ENCODE measurements at regions not wholly inside any gene's neighbourhood (a gene's known extent, or its start where the extent isn't known, plus 50 kb on each side); places are given as distances from the start of the nearest gene placed in this dataset.

DNA sequence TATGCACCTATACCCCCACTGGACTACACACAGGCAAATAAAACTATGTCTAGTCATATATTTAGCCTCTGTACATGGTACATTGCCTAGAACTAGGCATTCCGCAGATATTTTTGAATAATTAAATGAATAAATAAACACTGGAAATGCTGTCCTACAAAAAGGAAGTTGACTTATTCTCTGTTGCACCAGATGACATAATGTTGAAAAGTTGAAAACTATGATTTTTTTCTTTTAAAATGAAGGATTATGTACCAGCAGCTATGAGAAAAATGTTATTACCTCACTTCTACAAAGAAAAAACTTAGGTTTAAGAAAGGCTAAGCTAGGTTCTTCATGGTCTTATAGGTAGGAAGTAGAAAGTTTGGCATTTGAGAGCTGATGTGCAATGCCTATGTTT is 856.6 kb downstream of the METTL15 start:
- H3K4me1 ChIP-seq (ENCODE audit: control insufficient read depth, insufficient read depth, low read length, poor library complexity, severe bottlenecking): no peaks in the 10 kb centered on the region
- no peaks in the 10 kb centered on the region for H3K4me1 Mint-ChIP-seq
- H3K9me3 ChIP-seq (ENCODE audit: control insufficient read depth in 2 of 2, low read length in 2 of 2): no peaks in the 10 kb centered on the region
- no peak overlapping the region for H3K4me3 ChIP-seq (ENCODE audit: low read depth, low read length)
- H3K27me3 Mint-ChIP-seq: no peaks in the 10 kb centered on the region
- H3K36me3 ChIP-seq (ENCODE audit: control insufficient read depth, insufficient read depth, low read length): no peaks in the 10 kb centered on the region
- peaks cover 0 to 17% (median 3%) of the 10 kb centered on the region in 7 donors for H3K9me3 Mint-ChIP-seq
- no peaks in the 10 kb centered on the region for H3K36me3 Mint-ChIP-seq
- no peaks in the 10 kb centered on the region for H3K27me3 ChIP-seq (ENCODE audit: control insufficient read depth, insufficient read depth, low read length)
- no peak overlapping the region for H3K4me3 Mint-ChIP-seq
- ATAC-seq (ENCODE audit: low read depth in 2 of 2): no peak
- no peak overlapping the region for H3K27ac Mint-ChIP-seq
- H3K27ac ChIP-seq (ENCODE audit: insufficient read depth, low read length, poor library complexity, severe bottlenecking): no peak overlapping the region
- DNase-seq: no peak

DNA sequence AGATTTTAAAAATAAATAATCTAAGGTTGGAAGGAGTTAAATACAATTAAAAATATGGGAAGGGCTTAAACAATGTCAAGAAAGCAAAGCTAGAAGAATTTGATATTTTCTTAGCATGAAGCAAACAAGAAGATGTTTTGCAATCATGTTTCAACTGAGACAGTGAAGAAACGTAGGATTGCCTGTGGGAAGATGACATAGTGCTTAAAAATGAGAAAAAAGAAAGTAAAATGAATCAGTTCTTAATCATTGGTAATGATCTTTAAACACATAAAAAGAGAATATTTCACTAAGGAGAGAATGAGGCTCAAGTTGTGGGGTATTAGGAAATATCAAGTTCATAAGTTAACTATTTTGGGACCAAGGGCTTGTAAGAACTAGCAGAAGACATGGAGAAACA is 855.0 kb downstream of the METTL15 start:
- no peaks in the 10 kb centered on the region for H3K4me1 ChIP-seq (ENCODE audit: control insufficient read depth, insufficient read depth, low read length, poor library complexity, severe bottlenecking)
- no peaks in the 10 kb centered on the region for H3K27me3 Mint-ChIP-seq
- H3K4me1 Mint-ChIP-seq: no peaks in the 10 kb centered on the region
- no peaks in the 10 kb centered on the region for H3K9me3 ChIP-seq (ENCODE audit: control insufficient read depth in 2 of 2, low read length in 2 of 2)
- H3K36me3 ChIP-seq (ENCODE audit: control insufficient read depth, insufficient read depth, low read length): no peaks in the 10 kb centered on the region
- no peak overlapping the region for H3K4me3 Mint-ChIP-seq
- DNase-seq: no peak
- no peaks in the 10 kb centered on the region for H3K36me3 Mint-ChIP-seq
- no peak overlapping the region for H3K4me3 ChIP-seq (ENCODE audit: low read depth, low read length)
- H3K27me3 ChIP-seq (ENCODE audit: control insufficient read depth, insufficient read depth, low read length): no peaks in the 10 kb centered on the region
- no peak overlapping the region for H3K27ac ChIP-seq (ENCODE audit: insufficient read depth, low read length, poor library complexity, severe bottlenecking)
- no peak overlapping the region for H3K27ac Mint-ChIP-seq
- peaks cover 0 to 24% (median 1%) of the 10 kb centered on the region in 7 donors for H3K9me3 Mint-ChIP-seq
- no peak for ATAC-seq (ENCODE audit: low read depth in 2 of 2)

DNA sequence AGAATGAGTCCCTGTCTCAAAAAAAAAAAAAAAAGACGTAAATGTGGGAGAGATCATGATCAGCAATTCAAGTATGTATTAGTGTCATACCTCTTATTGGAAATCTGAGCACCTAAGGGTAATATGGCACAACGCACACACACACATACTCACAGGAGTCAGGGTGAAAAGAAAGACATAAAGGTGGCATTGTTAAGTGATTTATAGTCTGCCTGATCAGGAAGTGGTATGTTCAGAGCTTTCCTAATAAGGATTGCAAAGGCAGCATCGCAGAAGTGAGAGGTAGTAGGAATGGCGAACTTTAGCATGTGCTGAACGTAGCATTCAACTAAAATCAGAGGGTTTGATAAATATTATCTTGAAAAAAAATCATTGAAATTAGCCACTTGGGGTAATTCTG is 854.3 kb downstream of the METTL15 start:
- H3K27me3 Mint-ChIP-seq: no peaks in the 10 kb centered on the region
- DNase-seq: no peak

DNA sequence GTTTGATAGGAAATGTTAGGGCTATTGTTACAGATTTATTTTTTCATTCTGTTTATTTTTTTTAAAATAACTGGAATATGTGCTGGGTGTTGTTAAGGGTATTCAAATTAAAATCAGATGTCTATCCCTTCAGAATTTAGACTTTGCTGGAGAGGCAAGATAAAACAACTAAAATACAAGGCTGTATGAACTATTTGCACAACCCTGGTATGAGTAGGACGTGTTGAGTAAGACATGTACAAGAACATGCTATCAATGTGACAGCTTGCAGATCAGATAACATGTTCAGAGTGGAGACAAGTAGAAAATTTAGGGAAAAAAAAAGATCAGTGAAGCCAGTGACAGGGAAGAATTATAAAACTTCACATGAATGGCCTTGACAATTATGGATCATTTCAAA is 853.5 kb downstream of the METTL15 start:
- Mint-ChIP-seq H3K36me3 (no peaks in the 10 kb centered on the region), H3K4me1 (no peaks in the 10 kb centered on the region), H3K9me3 (peaks cover 0 to 18% (median 0%) of the 10 kb centered on the region in 7 donors), H3K4me3 (no peak overlapping the region), H3K27ac (no peak overlapping the region), H3K27me3 (no peaks in the 10 kb centered on the region)
- H3K4me1 ChIP-seq (ENCODE audit: control insufficient read depth, insufficient read depth, low read length, poor library complexity, severe bottlenecking): no peaks in the 10 kb centered on the region
- H3K27ac ChIP-seq (ENCODE audit: insufficient read depth, low read length, poor library complexity, severe bottlenecking): no peak overlapping the region
- H3K36me3 ChIP-seq (ENCODE audit: control insufficient read depth, insufficient read depth, low read length): no peaks in the 10 kb centered on the region
- no peak overlapping the region for H3K4me3 ChIP-seq (ENCODE audit: low read depth, low read length)
- H3K27me3 ChIP-seq (ENCODE audit: control insufficient read depth, insufficient read depth, low read length): no peaks in the 10 kb centered on the region
- ATAC-seq (ENCODE audit: low read depth in 2 of 2) (no peak), DNase-seq (no peak)
- H3K9me3 ChIP-seq (ENCODE audit: control insufficient read depth in 2 of 2, low read length in 2 of 2): no peaks in the 10 kb centered on the region

More for the DNA sequence above, 854.3 kb downstream of the METTL15 start:
- Histone ChIP-seq H3K27me3 (ENCODE audit: control insufficient read depth, insufficient read depth, low read length) (no peaks in the 10 kb centered on the region), H3K36me3 (ENCODE audit: control insufficient read depth, insufficient read depth, low read length) (no peaks in the 10 kb centered on the region), H3K4me1 (ENCODE audit: control insufficient read depth, insufficient read depth, low read length, poor library complexity, severe bottlenecking) (no peaks in the 10 kb centered on the region), H3K4me3 (ENCODE audit: low read depth, low read length) (no peak overlapping the region), H3K9me3 (ENCODE audit: control insufficient read depth in 2 of 2, low read length in 2 of 2) (no peaks in the 10 kb centered on the region), H3K27ac (ENCODE audit: insufficient read depth, low read length, poor library complexity, severe bottlenecking) (no peak overlapping the region)
- ATAC-seq (ENCODE audit: low read depth in 2 of 2): no peak
- Mint-ChIP-seq H3K4me3 (no peak overlapping the region), H3K27ac (no peak overlapping the region), H3K36me3 (no peaks in the 10 kb centered on the region), H3K9me3 (peaks cover 0 to 20% (median 0%) of the 10 kb centered on the region in 7 donors), H3K4me1 (no peaks in the 10 kb centered on the region)

DNA sequence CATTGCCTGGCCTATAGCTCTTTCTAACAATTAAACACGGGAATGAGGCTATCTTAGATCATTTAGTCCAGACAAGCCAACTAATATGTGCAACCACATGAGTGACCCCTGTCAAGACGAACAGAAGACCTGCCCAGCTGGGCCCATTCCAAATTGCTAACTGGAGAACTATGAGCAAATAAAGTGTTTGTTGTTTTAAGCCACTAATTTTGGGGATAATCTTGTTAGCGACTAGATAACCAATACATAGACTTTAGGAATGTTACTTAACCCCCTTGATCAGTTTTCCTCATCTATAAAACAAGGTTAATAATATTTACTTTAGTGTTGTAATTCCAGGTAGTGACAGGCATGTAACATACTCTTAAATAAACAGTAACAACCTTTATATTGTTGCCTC is 848.3 kb downstream of the METTL15 start:
- Mint-ChIP-seq H3K9me3 (peaks cover 0 to 24% (median 0%) of the 10 kb centered on the region in 7 donors), H3K27me3 (no peaks in the 10 kb centered on the region), H3K4me3 (no peak overlapping the region), H3K4me1 (no peaks in the 10 kb centered on the region), H3K27ac (no peak overlapping the region), H3K36me3 (no peaks in the 10 kb centered on the region)
- no peak for ATAC-seq (ENCODE audit: low read depth in 2 of 2)
- Histone ChIP-seq H3K36me3 (ENCODE audit: control insufficient read depth, insufficient read depth, low read length) (no peaks in the 10 kb centered on the region), H3K27me3 (ENCODE audit: control insufficient read depth, insufficient read depth, low read length) (no peaks in the 10 kb centered on the region), H3K4me1 (ENCODE audit: control insufficient read depth, insufficient read depth, low read length, poor library complexity, severe bottlenecking) (no peaks in the 10 kb centered on the region), H3K4me3 (ENCODE audit: low read depth, low read length) (no peak overlapping the region), H3K27ac (ENCODE audit: insufficient read depth, low read length, poor library complexity, severe bottlenecking) (no peak overlapping the region), H3K9me3 (ENCODE audit: control insufficient read depth in 2 of 2, low read length in 2 of 2) (no peaks in the 10 kb centered on the region)
- no peak for DNase-seq

DNA sequence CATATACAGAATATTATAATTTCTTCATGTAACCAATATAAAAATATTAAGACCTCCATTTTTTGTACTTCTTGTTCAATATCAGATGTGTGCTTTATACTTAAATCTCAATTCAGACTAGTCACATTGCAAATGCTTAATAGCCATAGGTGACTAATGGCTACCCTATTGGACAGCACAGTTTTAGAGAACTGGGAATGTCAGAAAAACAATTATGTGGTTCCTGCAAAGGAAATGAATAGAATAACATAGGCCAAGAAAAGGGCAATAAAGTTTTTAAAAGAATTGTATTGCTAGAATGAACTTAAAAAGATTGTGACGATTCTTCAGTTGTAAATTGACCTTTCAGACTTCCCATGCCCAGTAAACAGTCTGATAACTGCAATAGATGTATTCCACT is 843.0 kb downstream of the METTL15 start:
- ATAC-seq (ENCODE audit: low read depth in 2 of 2) (no peak), DNase-seq (no peak)
- no peaks in the 10 kb centered on the region for H3K36me3 ChIP-seq (ENCODE audit: control insufficient read depth, insufficient read depth, low read length)
- Mint-ChIP-seq H3K4me1 (no peaks in the 10 kb centered on the region), H3K9me3 (peaks cover 1 to 8% (median 4%) of the 10 kb centered on the region in 7 donors), H3K4me3 (no peak overlapping the region), H3K27me3 (no peaks in the 10 kb centered on the region), H3K27ac (no peak overlapping the region), H3K36me3 (no peaks in the 10 kb centered on the region)
- H3K4me1 ChIP-seq (ENCODE audit: control insufficient read depth, insufficient read depth, low read length, poor library complexity, severe bottlenecking): no peaks in the 10 kb centered on the region
- no peak overlapping the region for H3K27ac ChIP-seq (ENCODE audit: insufficient read depth, low read length, poor library complexity, severe bottlenecking)
- no peaks in the 10 kb centered on the region for H3K27me3 ChIP-seq (ENCODE audit: control insufficient read depth, insufficient read depth, low read length)
- H3K9me3 ChIP-seq (ENCODE audit: control insufficient read depth in 2 of 2, low read length in 2 of 2): no peaks in the 10 kb centered on the region
- H3K4me3 ChIP-seq (ENCODE audit: low read depth, low read length): no peak overlapping the region

DNA sequence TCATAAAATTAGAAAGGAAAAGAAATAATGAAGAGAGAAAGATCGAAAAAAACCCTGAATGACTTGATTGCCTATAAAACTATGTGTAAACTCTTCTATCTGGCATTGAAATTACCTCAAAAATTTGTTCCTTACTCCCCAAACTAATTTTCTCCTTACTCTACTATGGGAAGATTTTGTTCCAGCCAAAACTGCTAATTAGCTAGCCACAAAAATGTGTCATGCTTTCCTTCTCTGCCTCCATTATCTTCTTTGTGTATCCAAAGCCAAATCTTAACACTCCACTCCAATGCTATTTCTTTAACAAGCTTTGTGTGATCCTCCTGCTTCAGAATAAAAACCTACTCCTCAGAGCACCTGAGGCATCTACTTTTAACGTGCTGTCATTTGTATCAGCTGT is 831.2 kb downstream of the METTL15 start:
- no peak for DNase-seq
- H3K27me3 ChIP-seq (ENCODE audit: control insufficient read depth, insufficient read depth, low read length): no peaks in the 10 kb centered on the region
- H3K9me3 Mint-ChIP-seq: peaks cover 6 to 33% (median 12%) of the 10 kb centered on the region in 7 donors
- H3K36me3 Mint-ChIP-seq: no peaks in the 10 kb centered on the region
- H3K9me3 ChIP-seq (ENCODE audit: control insufficient read depth in 2 of 2, low read length in 2 of 2): no peaks in the 10 kb centered on the region
- no peaks in the 10 kb centered on the region for H3K4me1 ChIP-seq (ENCODE audit: control insufficient read depth, insufficient read depth, low read length, poor library complexity, severe bottlenecking)
- ATAC-seq (ENCODE audit: low read depth in 2 of 2): no peak
- no peak overlapping the region for H3K4me3 Mint-ChIP-seq
- no peak overlapping the region for H3K27ac ChIP-seq (ENCODE audit: insufficient read depth, low read length, poor library complexity, severe bottlenecking)
- no peaks in the 10 kb centered on the region for H3K36me3 ChIP-seq (ENCODE audit: control insufficient read depth, insufficient read depth, low read length)
- H3K4me1 Mint-ChIP-seq: no peaks in the 10 kb centered on the region
- H3K27ac Mint-ChIP-seq: no peak overlapping the region
- no peak overlapping the region for H3K4me3 ChIP-seq (ENCODE audit: low read depth, low read length)
- H3K27me3 Mint-ChIP-seq: no peaks in the 10 kb centered on the region

DNA sequence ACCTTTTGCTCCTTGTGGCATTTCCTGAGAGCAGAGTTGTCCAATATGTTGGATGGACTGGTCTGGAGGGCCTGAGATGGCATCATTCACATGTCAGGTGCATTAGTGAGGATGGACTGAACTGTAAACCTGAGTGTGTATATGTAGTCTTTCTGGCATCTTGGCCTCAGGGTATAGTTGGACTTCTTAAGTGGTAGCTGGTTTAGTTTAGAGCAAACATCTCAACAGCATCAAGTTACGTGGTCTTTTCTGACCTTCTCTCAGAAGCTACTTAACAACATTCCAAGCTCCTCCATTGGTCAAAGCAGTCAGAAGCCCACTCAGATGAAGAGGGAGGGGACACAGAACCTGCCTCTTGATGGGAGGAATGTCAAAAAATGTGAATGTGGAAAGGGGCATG is 829.9 kb downstream of the METTL15 start:
- Mint-ChIP-seq H3K27ac (no peak overlapping the region), H3K4me3 (no peak overlapping the region), H3K36me3 (no peaks in the 10 kb centered on the region), H3K27me3 (no peaks in the 10 kb centered on the region), H3K4me1 (no peaks in the 10 kb centered on the region), H3K9me3 (peaks cover 0 to 33% (median 13%) of the 10 kb centered on the region in 7 donors)
- H3K4me3 ChIP-seq (ENCODE audit: low read depth, low read length): no peak overlapping the region
- H3K27ac ChIP-seq (ENCODE audit: insufficient read depth, low read length, poor library complexity, severe bottlenecking): no peak overlapping the region
- no peaks in the 10 kb centered on the region for H3K9me3 ChIP-seq (ENCODE audit: control insufficient read depth in 2 of 2, low read length in 2 of 2)
- DNase-seq (no peak), ATAC-seq (ENCODE audit: low read depth in 2 of 2) (no peak)
- H3K4me1 ChIP-seq (ENCODE audit: control insufficient read depth, insufficient read depth, low read length, poor library complexity, severe bottlenecking): no peaks in the 10 kb centered on the region
- no peaks in the 10 kb centered on the region for H3K27me3 ChIP-seq (ENCODE audit: control insufficient read depth, insufficient read depth, low read length)
- H3K36me3 ChIP-seq (ENCODE audit: control insufficient read depth, insufficient read depth, low read length): no peaks in the 10 kb centered on the region
